ENCODE measurements at regions not wholly inside any gene's neighbourhood (a gene's known extent, or its start where the extent isn't known, plus 50 kb on each side); places are given as distances from the start of the nearest gene placed in this dataset.
"Not testable (repeated sequence)": the region's sequence is repeated elsewhere in the genome, so short reads cannot be mapped to it uniquely, and the experiment has no call there.

- not testable (repeated sequence) for TF ChIP-seq CTCF, POLR2A, POLR2AphosphoS5 (IDR thresholded peaks at IDR 0.05)
Measured at GRCh38 chr1:197988581-197988980, 71.4 kb downstream of the LHX9 start.

Data from breast epithelium (tissue), 3 donors.